Liver (tissue), 3 donors: ENCODE measurements at regions not wholly inside any gene's neighbourhood (a gene's known extent, or its start where the extent isn't known, plus 50 kb on each side); places are given as distances from the start of the nearest gene placed in this dataset.

Experiments used
- JUND ChIP-seq, 2 donors: IDR thresholded peaks; 2 replicates each; pipeline ENCODE4 v1.6.1; 2016; ENCODE audit warnings: antibody characterized with exemption in 2 of 2
- RAD21 ChIP-seq, 2 donors: IDR thresholded peaks; 2 replicates each; pipeline ENCODE4 v1.6.1; 2016; ENCODE audit warnings: antibody characterized with exemption in 2 of 2, mild to moderate bottlenecking in 2 of 2
- RXRA ChIP-seq, 2 donors: IDR thresholded peaks; 2 replicates each; pipeline ENCODE4 v1.6.1; 2017 to 2018; ENCODE audit warnings: antibody characterized with exemption in 2 of 2, mild to moderate bottlenecking in 1 of 2
- TAF1 ChIP-seq: conservative IDR thresholded peaks from 2 replicates; pipeline ENCODE4 v1.6.1; 2016; ENCODE audit warnings: antibody characterized with exemption, mild to moderate bottlenecking
- YY1 ChIP-seq: IDR thresholded peaks from 2 replicates; pipeline ENCODE4 v1.6.1; 2016; ENCODE audit warnings: antibody characterized with exemption, mild to moderate bottlenecking
- TF ChIP-seq, protein P1 (sequence below): fragments of 150-350 bp; IDR thresholded peaks from 2 replicates; pipeline ENCODE4 v1.5.1; 2017; ENCODE audit warnings: improper control_type of control experiment, low read depth, low read length; ENCODE audit not compliant: missing input control
- donor health status: healthy.
- donor health status: healthy.

DNA sequence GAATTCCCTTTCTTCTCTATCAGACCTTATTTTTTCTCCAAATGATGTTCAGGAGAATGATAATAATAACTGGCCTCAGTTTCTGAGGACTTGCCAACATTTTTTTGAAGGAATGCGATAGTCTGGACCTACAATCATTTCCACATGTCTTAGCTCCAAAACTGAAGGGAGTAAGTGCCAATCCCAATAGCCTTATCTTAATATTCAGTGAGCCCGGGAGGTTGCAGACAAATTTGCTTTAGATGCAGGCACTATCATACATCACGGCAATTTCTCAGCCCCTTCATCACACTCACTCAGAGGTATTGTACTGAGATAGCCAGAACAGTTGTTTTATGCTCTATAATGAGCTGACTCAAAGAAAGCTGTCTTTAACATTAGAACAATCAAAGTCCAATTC, 796.9 kb downstream of the ADGRL2 start:
- TF ChIP-seq RAD21 (IDR thresholded peaks at IDR 0.05) (no peak), YY1 (no peak), RXRA (IDR thresholded peaks at IDR 0.05) (no peak), JUND (IDR thresholded peaks at IDR 0.05) (no peak), TAF1 (no peak)
- TF ChIP-seq, protein P1, sequence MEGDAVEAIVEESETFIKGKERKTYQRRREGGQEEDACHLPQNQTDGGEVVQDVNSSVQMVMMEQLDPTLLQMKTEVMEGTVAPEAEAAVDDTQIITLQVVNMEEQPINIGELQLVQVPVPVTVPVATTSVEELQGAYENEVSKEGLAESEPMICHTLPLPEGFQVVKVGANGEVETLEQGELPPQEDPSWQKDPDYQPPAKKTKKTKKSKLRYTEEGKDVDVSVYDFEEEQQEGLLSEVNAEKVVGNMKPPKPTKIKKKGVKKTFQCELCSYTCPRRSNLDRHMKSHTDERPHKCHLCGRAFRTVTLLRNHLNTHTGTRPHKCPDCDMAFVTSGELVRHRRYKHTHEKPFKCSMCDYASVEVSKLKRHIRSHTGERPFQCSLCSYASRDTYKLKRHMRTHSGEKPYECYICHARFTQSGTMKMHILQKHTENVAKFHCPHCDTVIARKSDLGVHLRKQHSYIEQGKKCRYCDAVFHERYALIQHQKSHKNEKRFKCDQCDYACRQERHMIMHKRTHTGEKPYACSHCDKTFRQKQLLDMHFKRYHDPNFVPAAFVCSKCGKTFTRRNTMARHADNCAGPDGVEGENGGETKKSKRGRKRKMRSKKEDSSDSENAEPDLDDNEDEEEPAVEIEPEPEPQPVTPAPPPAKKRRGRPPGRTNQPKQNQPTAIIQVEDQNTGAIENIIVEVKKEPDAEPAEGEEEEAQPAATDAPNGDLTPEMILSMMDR, result no peak
